Sigmoid colon (tissue), 6 donors: ENCODE measurements at regions not wholly inside any gene's neighbourhood (a gene's known extent, or its start where the extent isn't known, plus 50 kb on each side); places are given as distances from the start of the nearest gene placed in this dataset.

Experiments
- DNase-seq: peaks from one replicate; pipeline ENCODE4 v3.0.0-alpha.2; 2019
- H3K27ac ChIP-seq, 4 donors: fragments of 200-600 bp; sonication (generic); one replicate each; pipeline ENCODE4 v1.5.1; 2016 to 2019; ENCODE audit warnings: mild to moderate bottlenecking in 1 of 4
- H3K27me3 ChIP-seq, 3 donors: fragments of 200-600 bp; sonication (generic); one replicate each; pipeline ENCODE4 v1.5.1; 2019; ENCODE audit warnings: mild to moderate bottlenecking in 1 of 3
- H3K36me3 ChIP-seq, 4 donors: fragments of 200-600 bp; sonication (generic); one replicate each; pipeline ENCODE4 v1.5.1; 2016 to 2019
- H3K4me1 ChIP-seq, 4 donors: fragments of 200-600 bp; sonication (generic); one replicate each; pipeline ENCODE4 v1.5.1; 2017 to 2019
- H3K4me3 ChIP-seq, 4 donors: fragments of 200-600 bp; sonication (generic); one replicate each; pipeline ENCODE4 v1.5.1; 2017 to 2019; ENCODE audit warnings: mild to moderate bottlenecking in 2 of 4, moderate library complexity in 1 of 4
- H3K9me3 ChIP-seq, 4 donors: fragments of 200-600 bp in 3 of 4; sonication (generic) in 3 of 4; one replicate each; pipeline versions ENCODE4 v1.5.1 to v1.6.1; 2013 to 2019
- EP300 ChIP-seq, 4 donors: sonication (generic); formaldehyde crosslinking; IDR thresholded peaks; one replicate each; pipeline ENCODE4 v1.6.1; 2017; ENCODE audit warnings: antibody characterized with exemption in 4 of 4
- POLR2A ChIP-seq, 2 donors: fragments of 450-650 bp; IDR thresholded peaks; one replicate each; pipeline ENCODE4 v1.6.1; 2016; ENCODE audit warnings: antibody characterized with exemption in 2 of 2, mild to moderate bottlenecking in 2 of 2, moderate library complexity in 2 of 2
- POLR2AphosphoS5 ChIP-seq, 4 donors: sonication (generic); formaldehyde crosslinking; IDR thresholded peaks; one replicate each; pipeline ENCODE4 v1.6.1; 2017; ENCODE audit warnings: antibody characterized with exemption in 4 of 4
- WGBS, 2 donors: extraction: QIAGEN DNeasy Blood & Tissue Kit; methylation state at CpG; one replicate each; pipeline ENCODE4 v1.1.7; 2013; 5-methylcytosine and 5-hydroxymethylcytosine counted together
- intact Hi-C: fragments of 100-400 bp; cut with DNase I; formaldehyde crosslinking; loops from one replicate; pipeline ENCODE4 v1.15.1; 2023
- small RNA-seq, 3 donors: library from RNA; depleted of rRNA; stranded (forward); fragments of <200 nt; gene quantifications; one replicate each; pipeline ENCODE3, GENCODE V24; 2016
- TF ChIP-seq, protein P1 (sequence below), 4 experiments: fragments of 450-650 bp in 3 of 4; fragments of 200-600 bp in 1 of 4; IDR thresholded peaks; one replicate each; pipeline ENCODE4 v1.5.1; 2016 to 2019; ENCODE audit warnings: antibody characterized with exemption in 4 of 4, mild to moderate bottlenecking in 3 of 4, moderate library complexity in 2 of 4
- donor health status: healthy with polysubstance abuse.
- donor health status: healthy.

DNA sequence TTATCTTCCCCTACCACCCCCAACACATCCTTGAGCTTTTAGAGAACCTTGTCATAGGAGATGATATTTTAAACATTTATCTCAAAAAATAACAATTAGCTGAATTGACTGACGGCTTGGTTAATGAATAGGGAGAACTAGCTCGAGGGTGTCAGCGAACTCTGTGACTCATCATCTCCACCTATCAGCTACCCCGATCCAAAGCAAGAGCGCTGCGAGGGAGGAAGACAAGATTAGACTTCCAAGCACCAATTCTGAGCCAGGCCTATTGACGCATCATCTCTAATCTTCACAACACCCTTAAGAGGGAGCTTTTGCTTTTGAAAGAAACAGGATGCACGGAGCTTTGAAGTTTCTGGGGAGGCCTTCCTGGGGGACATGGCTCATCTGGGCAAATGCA is 51.0 kb upstream of the GALNT18 start:
- H3K4me3 ChIP-seq, result no peak overlapping the region
- no peaks in the 10 kb centered on the region for H3K9me3 ChIP-seq
- peaks cover 0 to 46% (median 34%) of the 10 kb centered on the region in 4 donors for H3K4me1 ChIP-seq
- no peaks in the 10 kb centered on the region for H3K36me3 ChIP-seq
- DNase-seq, result no peak
- TF ChIP-seq, protein P1, sequence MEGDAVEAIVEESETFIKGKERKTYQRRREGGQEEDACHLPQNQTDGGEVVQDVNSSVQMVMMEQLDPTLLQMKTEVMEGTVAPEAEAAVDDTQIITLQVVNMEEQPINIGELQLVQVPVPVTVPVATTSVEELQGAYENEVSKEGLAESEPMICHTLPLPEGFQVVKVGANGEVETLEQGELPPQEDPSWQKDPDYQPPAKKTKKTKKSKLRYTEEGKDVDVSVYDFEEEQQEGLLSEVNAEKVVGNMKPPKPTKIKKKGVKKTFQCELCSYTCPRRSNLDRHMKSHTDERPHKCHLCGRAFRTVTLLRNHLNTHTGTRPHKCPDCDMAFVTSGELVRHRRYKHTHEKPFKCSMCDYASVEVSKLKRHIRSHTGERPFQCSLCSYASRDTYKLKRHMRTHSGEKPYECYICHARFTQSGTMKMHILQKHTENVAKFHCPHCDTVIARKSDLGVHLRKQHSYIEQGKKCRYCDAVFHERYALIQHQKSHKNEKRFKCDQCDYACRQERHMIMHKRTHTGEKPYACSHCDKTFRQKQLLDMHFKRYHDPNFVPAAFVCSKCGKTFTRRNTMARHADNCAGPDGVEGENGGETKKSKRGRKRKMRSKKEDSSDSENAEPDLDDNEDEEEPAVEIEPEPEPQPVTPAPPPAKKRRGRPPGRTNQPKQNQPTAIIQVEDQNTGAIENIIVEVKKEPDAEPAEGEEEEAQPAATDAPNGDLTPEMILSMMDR (IDR thresholded peaks at IDR 0.05), result no peak
- TF ChIP-seq EP300 (IDR thresholded peaks at IDR 0.05) (no peak), POLR2A (IDR thresholded peaks at IDR 0.05) (no peak), POLR2AphosphoS5 (IDR thresholded peaks at IDR 0.05) (no peak)
- 88% methylated on average over 8 of the region's 8 CpGs for WGBS, 2 donors
- no peaks in the 10 kb centered on the region for H3K27me3 ChIP-seq
- H3K27ac ChIP-seq, result no peak overlapping the region
- intact Hi-C loops, result loop anchor here (5.0 kb wide), 1 partner anchor 100 kb away; no protein-coding TSS in a partner anchor

DNA sequence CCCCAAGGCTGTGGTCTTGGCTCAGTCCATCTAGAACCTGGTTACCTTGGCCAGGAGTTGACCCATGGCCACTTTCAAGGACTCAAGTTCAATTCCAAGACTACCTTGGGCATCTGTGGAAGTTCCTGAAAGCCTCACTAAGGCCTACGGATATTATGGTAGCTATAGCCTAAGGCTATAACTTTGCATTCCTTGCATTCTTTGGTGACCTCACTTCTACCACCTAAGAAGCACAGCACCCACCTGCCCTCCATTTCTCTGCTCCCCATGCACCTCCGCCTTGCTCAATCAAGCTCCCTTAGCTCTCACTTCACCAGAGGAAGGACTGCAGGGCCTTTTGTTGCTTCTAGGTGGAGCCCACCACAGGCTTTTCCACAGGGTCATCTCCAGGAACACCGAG is 50.3 kb upstream of the GALNT18 start:
- TF ChIP-seq EP300 (IDR thresholded peaks at IDR 0.05) (no peak), POLR2AphosphoS5 (IDR thresholded peaks at IDR 0.05) (no peak), POLR2A (IDR thresholded peaks at IDR 0.05) (no peak)
- TF ChIP-seq, protein P1 (IDR thresholded peaks at IDR 0.05), result no peak
- Histone ChIP-seq H3K9me3 (no peaks in the 10 kb centered on the region), H3K4me1 (peaks cover 0 to 48% (median 34%) of the 10 kb centered on the region in 4 donors), H3K27ac (no peak overlapping the region), H3K4me3 (no peak overlapping the region), H3K36me3 (no peaks in the 10 kb centered on the region), H3K27me3 (no peaks in the 10 kb centered on the region)
- WGBS, 2 donors, result 88 to 92% methylated on average over 3 of the region's 3 CpGs
- intact Hi-C loops, result loop anchor here (5.0 kb wide), 1 partner anchor 100 kb away; no protein-coding TSS in a partner anchor
- no peak for DNase-seq

Small RNA genes lying in the stretch of these regions (small RNA-seq; reads per million reads assigned to genes)
- 0 reads per million in 3 donors for gene MIR8070
